PC-3 (cell line): ENCODE measurements at regions not wholly inside any gene's neighbourhood (a gene's known extent, or its start where the extent isn't known, plus 50 kb on each side); places are given as distances from the start of the nearest gene placed in this dataset.

ENCODE experiments used
- ATAC-seq: fragments of 200-7000 bp; cut with Tn5 transposase; 2 replicates; pipeline ENCODE4 v1.9.1; 2020; ENCODE audit warnings: mild to moderate bottlenecking, moderate library complexity
- BruUV-seq: library from RNA; stranded (reverse); fragments of 400-500 nt; replicated peaks from 2 replicates; lab custom pipeline; 2021; lab: Mats Ljungman, UMichigan
- CTCF ChIA-PET: fragments of 300-600 bp; sonication (Branson Sonifier 250); formaldehyde crosslinking; loops from one replicate; lab custom pipeline; 2022; ENCODE audit warnings: antibody characterized with exemption; lab: Charles Lee
- POLR2A ChIA-PET: fragments of 300-600 bp; sonication (Branson Sonifier 250); formaldehyde crosslinking; loops from one replicate; lab custom pipeline; 2022; ENCODE audit warnings: antibody characterized with exemption; ENCODE audit not compliant: unreplicated experiment; lab: Charles Lee
- DNase-seq: peaks from one replicate; pipeline ENCODE4 v3.0.0-alpha.2; 2015
- H2AFZ ChIP-seq: fragments of 300-600 bp; sonication (generic); 2 replicates; pipeline ENCODE4 v1.6.0; 2016; ENCODE audit warnings: antibody characterized with exemption, low read length
- H3F3A ChIP-seq: fragments of 300-600 bp; sonication (generic); one replicate; pipeline ENCODE4 v1.6.0; 2017; ENCODE audit warnings: antibody characterized with exemption, low read length, control low read depth, mild to moderate bottlenecking; ENCODE audit not compliant: unreplicated experiment
- H3K27ac ChIP-seq: fragments of 300-600 bp; sonication (generic); 2 replicates; pipeline ENCODE4 v1.5.1; 2016; ENCODE audit warnings: mild to moderate bottlenecking, low read length
- H3K27me3 ChIP-seq: fragments of 300-600 bp; sonication (generic); 2 replicates; pipeline ENCODE4 v1.6.1; 2016; ENCODE audit warnings: low read length, mixed read lengths
- H3K36me3 ChIP-seq: fragments of 300-600 bp; sonication (generic); 2 replicates; pipeline ENCODE4 v1.6.1; 2016; ENCODE audit warnings: low read depth, mixed run types, low read length, mixed read lengths
- H3K4me1 ChIP-seq: fragments of 300-600 bp; sonication (generic); 2 replicates; pipeline ENCODE4 v1.5.1; 2016; ENCODE audit warnings: low read length; ENCODE audit not compliant: insufficient read depth
- H3K4me2 ChIP-seq: fragments of 300-600 bp; sonication (generic); 2 replicates; pipeline ENCODE4 v1.6.0; 2016; ENCODE audit warnings: low read length
- H3K4me3 ChIP-seq: fragments of 300-600 bp; sonication (generic); 2 replicates; pipeline ENCODE4 v1.5.1; 2016; ENCODE audit warnings: mild to moderate bottlenecking, low read length, mixed read lengths
- H3K79me2 ChIP-seq: fragments of 300-600 bp; sonication (generic); 2 replicates; pipeline ENCODE4 v1.6.1; 2017; ENCODE audit warnings: low read length, mixed read lengths
- H3K9ac ChIP-seq: fragments of 300-600 bp; sonication (generic); 2 replicates; pipeline ENCODE4 v1.6.0; 2016; ENCODE audit warnings: mild to moderate bottlenecking, low read length
- H3K9me2 ChIP-seq: fragments of 300-600 bp; sonication (generic); replicated peaks from 2 replicates; pipeline ENCODE4 v1.6.1; 2016; ENCODE audit warnings: mixed run types, low read length, mixed read lengths
- H3K9me3 ChIP-seq: fragments of 300-600 bp; sonication (generic); 2 replicates; pipeline ENCODE4 v1.6.1; 2016; ENCODE audit warnings: low read length, mixed read lengths
- H4K20me1 ChIP-seq: fragments of 300-600 bp; sonication (generic); 2 replicates; pipeline ENCODE4 v1.6.1; 2016; ENCODE audit warnings: low read length, mixed read lengths
- CTCF ChIP-seq: fragments of 300-600 bp; sonication (generic); conservative IDR thresholded peaks from 2 replicates; pipeline ENCODE4 v1.5.1; 2017; ENCODE audit warnings: antibody characterized with exemption, low read depth, mild to moderate bottlenecking, low read length
- EZH2 ChIP-seq: fragments of 300-600 bp; sonication (generic); IDR thresholded peaks from one replicate; pipeline ENCODE4 v1.6.1; 2017; ENCODE audit warnings: antibody characterized with exemption, mild to moderate bottlenecking, low read length; ENCODE audit not compliant: unreplicated experiment
- EZH2phosphoT487 ChIP-seq: fragments of 300-600 bp; sonication (generic); IDR thresholded peaks from 2 replicates; pipeline ENCODE4 v1.6.1; 2018; ENCODE audit warnings: mild to moderate bottlenecking, antibody characterized with exemption, low read length, borderline replicate concordance
- intact Hi-C: fragments of 100-400 bp; cut with micrococcal nuclease; formaldehyde crosslinking; loops from 2 replicates; pipeline ENCODE4 v1.9.0; 2023

- Histone ChIP-seq H3K9ac (no peak overlapping the region), H3K36me3 (no peaks in the 10 kb centered on the region), H4K20me1 (no peaks in the 10 kb centered on the region), H3K27ac (no peak overlapping the region), H3K4me2 (no peak overlapping the region), H3K4me3 (no peak overlapping the region), H2AFZ (no peak overlapping the region), H3K27me3 (no peaks in the 10 kb centered on the region), H3K4me1 (no peaks in the 10 kb centered on the region), H3F3A (no peaks in the 10 kb centered on the region), H3K79me2 (no peaks in the 10 kb centered on the region), H3K9me2 (no peaks in the 10 kb centered on the region), H3K9me3 (0 out of 2 replicates have a peak, but pooled peaks cover 3% of the 10 kb centered on the region)
- TF ChIP-seq CTCF (no peak), EZH2phosphoT487 (no peak), EZH2 (no peak)
- ATAC-seq (no peak), DNase-seq (no peak)
- POLR2A ChIA-PET, result no interaction called here
- intact Hi-C loops, result no loop called here
- CTCF ChIA-PET, result no interaction called here
- no TSS peak for BruUV-seq
These were observed 440.5 kb upstream of the ADAMTS16 start for GRCh38 chr5:4699592-4699991.

GRCh38 chr5:4700069-4700468 lies 440.1 kb upstream of the ADAMTS16 start:
- TF ChIP-seq EZH2 (no peak), EZH2phosphoT487 (no peak), CTCF (peak; percentile 65)
- H3K27ac ChIP-seq, result no peak overlapping the region
- no TSS peak for BruUV-seq
- no peaks in the 10 kb centered on the region for H3K79me2 ChIP-seq
- POLR2A ChIA-PET, result no interaction called here
- intact Hi-C loops, result no loop called here
- H2AFZ ChIP-seq, result no peak overlapping the region
- CTCF ChIA-PET, result no interaction called here
- no peaks in the 10 kb centered on the region for H3K27me3 ChIP-seq
- DNase-seq (peak; percentile 48), ATAC-seq (no peak)
- no peaks in the 10 kb centered on the region for H3K4me1 ChIP-seq
- H3K9me2 ChIP-seq, result no peaks in the 10 kb centered on the region
- no peaks in the 10 kb centered on the region for H4K20me1 ChIP-seq
- H3K4me2 ChIP-seq, result no peak overlapping the region
- H3F3A ChIP-seq, result no peaks in the 10 kb centered on the region
- 0 out of 2 replicates have a peak, but pooled peaks cover 3% of the 10 kb centered on the region for H3K9me3 ChIP-seq
- no peak overlapping the region for H3K4me3 ChIP-seq
- no peaks in the 10 kb centered on the region for H3K36me3 ChIP-seq
- no peak overlapping the region for H3K9ac ChIP-seq

- no TSS peak for BruUV-seq
- H3K9ac ChIP-seq, result no peak overlapping the region
- H2AFZ ChIP-seq, result no peak overlapping the region
- H3K4me2 ChIP-seq, result no peak overlapping the region
- no peaks in the 10 kb centered on the region for H3K4me1 ChIP-seq
- POLR2A ChIA-PET, result no interaction called here
- intact Hi-C loops, result no loop called here
- H3K36me3 ChIP-seq, result no peaks in the 10 kb centered on the region
- H3K27me3 ChIP-seq, result no peaks in the 10 kb centered on the region
- CTCF ChIA-PET, result no interaction called here
- no peak overlapping the region for H3K4me3 ChIP-seq
- H3K79me2 ChIP-seq, result no peaks in the 10 kb centered on the region
- no peak overlapping the region for H3K27ac ChIP-seq
- DNase-seq (no peak), ATAC-seq (no peak)
- H4K20me1 ChIP-seq, result no peaks in the 10 kb centered on the region
- 0 out of 2 replicates have a peak, but pooled peaks cover 3% of the 10 kb centered on the region for H3K9me3 ChIP-seq
- H3F3A ChIP-seq, result no peaks in the 10 kb centered on the region
- no peaks in the 10 kb centered on the region for H3K9me2 ChIP-seq
- no peak for TF ChIP-seq EZH2phosphoT487
- no peak for TF ChIP-seq CTCF
- TF ChIP-seq EZH2, result no peak
These were observed 439.3 kb upstream of the ADAMTS16 start for GRCh38 chr5:4700871-4701270.
